Gastrocnemius medialis (tissue), 4 donors: ENCODE measurements at regions not wholly inside any gene's neighbourhood (a gene's known extent, or its start where the extent isn't known, plus 50 kb on each side); places are given as distances from the start of the nearest gene placed in this dataset.

ENCODE experiments used
- CTCF ChIP-seq, 5 experiments: fragments of 450-650 bp in 3 of 5; fragments of 200-600 bp in 2 of 5; sonication (generic) in 2 of 5; IDR thresholded peaks in 4 of 5; conservative IDR thresholded peaks in 1 of 5; 1 replicate in 4 of 5; 2 replicates in 1 of 5; pipeline ENCODE4 v1.5.1; 2016 to 2019; ENCODE audit warnings: antibody characterized with exemption in 5 of 5, mild to moderate bottlenecking in 3 of 5, moderate library complexity in 3 of 5
- POLR2A ChIP-seq, 2 donors: fragments of 450-650 bp; IDR thresholded peaks; one replicate each; pipeline ENCODE4 v1.6.1; 2017; ENCODE audit warnings: antibody characterized with exemption in 2 of 2, mild to moderate bottlenecking in 2 of 2, moderate library complexity in 2 of 2

GRCh38 chr12:3958534-3958933 lies 85.3 kb upstream of the PARP11 start:
- TF ChIP-seq POLR2A (IDR thresholded peaks at IDR 0.05) (no peak), CTCF (IDR thresholded peaks at IDR 0.05 in 4 of 5, conservative IDR thresholded peaks at IDR 0.05 in 1 of 5) (no peak)
